CD14-positive monocyte (primary cell): ENCODE measurements at regions not wholly inside any gene's neighbourhood (a gene's known extent, or its start where the extent isn't known, plus 50 kb on each side); places are given as distances from the start of the nearest gene placed in this dataset.

ENCODE experiments used
- DNase-seq, 3 donors: peaks; one replicate each; pipeline ENCODE4 v3.0.0-alpha.2; 2011 to 2022
- H2AFZ ChIP-seq: 2 replicates; pipeline ENCODE4 v1.6.0; 2012; ENCODE audit warnings: mild to moderate bottlenecking, low read depth, low read length, inconsistent platforms; ENCODE audit not compliant: insufficient read depth, poor library complexity, severe bottlenecking
- H3K27ac ChIP-seq, 2 donors: 1 replicate in 1 of 2; 2 replicates in 1 of 2; pipeline ENCODE4 v1.5.1; 2012 to 2013; ENCODE audit warnings: low read length in 2 of 2, control low read depth in 1 of 2, inconsistent platforms in 1 of 2, low read depth in 1 of 2, mild to moderate bottlenecking in 1 of 2
- H3K27me3 ChIP-seq, 2 donors: one replicate each; pipeline versions ENCODE4 v1.6.0 to v1.6.1; 2011 to 2013; ENCODE audit warnings: low read length in 2 of 2; ENCODE audit not compliant: control insufficient read depth in 2 of 2, insufficient read depth in 2 of 2
- H3K36me3 ChIP-seq, 2 donors: replicated peaks in 1 of 2; 1 replicate in 1 of 2; 2 replicates in 1 of 2; pipeline versions ENCODE4 v1.5.1 to v1.6.1; 2012 to 2013; ENCODE audit warnings: low read length in 2 of 2, control low read depth in 1 of 2, inconsistent platforms in 1 of 2, mild to moderate bottlenecking in 1 of 2; ENCODE audit not compliant: insufficient read depth in 2 of 2, control insufficient read depth in 1 of 2
- H3K4me1 ChIP-seq, 2 donors: 1 replicate in 1 of 2; 2 replicates in 1 of 2; pipeline versions ENCODE4 v1.5.1 to v1.6.1; 2012 to 2013; ENCODE audit warnings: low read length in 2 of 2, control low read depth in 1 of 2, inconsistent platforms in 1 of 2, mild to moderate bottlenecking in 1 of 2, moderate library complexity in 1 of 2; ENCODE audit not compliant: insufficient read depth in 2 of 2, control insufficient read depth in 1 of 2
- H3K4me2 ChIP-seq: replicated peaks from 2 replicates; pipeline ENCODE3; 2012; ENCODE audit warnings: low read length, moderate library complexity, mild to moderate bottlenecking; ENCODE audit not compliant: poor library complexity, severe bottlenecking; ENCODE audit errors: extremely low read depth
- H3K4me3 ChIP-seq, 3 experiments: fragments of 200-600 bp in 1 of 3; sonication (generic) in 1 of 3; replicated peaks in 1 of 3; 1 replicate in 2 of 3; 2 replicates in 1 of 3; pipeline ENCODE4 v1.5.1; 2011 to 2013; ENCODE audit warnings: low read length in 3 of 3, mild to moderate bottlenecking in 3 of 3, control low read depth in 2 of 3, low read depth in 2 of 3, inconsistent platforms in 1 of 3, moderate library complexity in 1 of 3
- H3K79me2 ChIP-seq: 2 replicates; pipeline ENCODE4 v1.6.0; 2012; ENCODE audit warnings: mild to moderate bottlenecking, control low read depth, inconsistent platforms, low read length, moderate library complexity; ENCODE audit not compliant: insufficient read depth
- H3K9ac ChIP-seq: 2 replicates; pipeline ENCODE4 v1.6.0; 2017; ENCODE audit warnings: low read length, mild to moderate bottlenecking; ENCODE audit not compliant: insufficient read depth, poor library complexity, severe bottlenecking
- H3K9me3 ChIP-seq, 2 donors: replicated peaks in 1 of 2; 1 replicate in 1 of 2; 2 replicates in 1 of 2; pipeline versions ENCODE4 v1.5.1 to v1.6.1; 2012 to 2013; ENCODE audit warnings: low read length in 2 of 2, control low read depth in 1 of 2; ENCODE audit not compliant: control insufficient read depth in 1 of 2, insufficient read depth in 1 of 2
- H4K20me1 ChIP-seq: 2 replicates; pipeline ENCODE4 v1.6.0; 2012; ENCODE audit warnings: mild to moderate bottlenecking, low read length, control low read depth, moderate library complexity; ENCODE audit not compliant: insufficient read depth
- H3K27ac Mint-ChIP-seq, 7 donors: one replicate each; pipeline ENCODE4 v1.8.0; 2020; ENCODE audit warnings: mild to moderate bottlenecking in 7 of 7, mixed read lengths in 7 of 7, moderate library complexity in 6 of 7, inconsistent platforms in 2 of 7
- H3K27me3 Mint-ChIP-seq, 3 donors: one replicate each; pipeline ENCODE4 v1.8.0; 2021 to 2022; ENCODE audit warnings: low read depth in 3 of 3, mild to moderate bottlenecking in 3 of 3, mixed read lengths in 3 of 3, moderate library complexity in 3 of 3, inconsistent platforms in 1 of 3
- H3K36me3 Mint-ChIP-seq, 2 donors: one replicate each; pipeline ENCODE4 v1.8.0; 2020; ENCODE audit warnings: mixed read lengths in 2 of 2, inconsistent platforms in 1 of 2, mild to moderate bottlenecking in 1 of 2
- H3K4me1 Mint-ChIP-seq: one replicate; pipeline ENCODE4 v1.8.0; 2020; ENCODE audit warnings: mild to moderate bottlenecking, mixed read lengths
- H3K4me3 Mint-ChIP-seq, 2 donors: one replicate each; pipeline ENCODE4 v1.8.0; 2020; ENCODE audit warnings: mild to moderate bottlenecking in 2 of 2, mixed read lengths in 2 of 2, moderate library complexity in 1 of 2
- H3K9me3 Mint-ChIP-seq, 7 donors: one replicate each; pipeline ENCODE4 v1.8.0; 2020 to 2022; ENCODE audit warnings: mixed read lengths in 7 of 7, mild to moderate bottlenecking in 6 of 7, moderate library complexity in 6 of 7, inconsistent platforms in 2 of 7
- CTCF ChIP-seq: fragments of 200-600 bp; IDR thresholded peaks from one replicate; pipeline ENCODE4 v1.8.0; 2022; ENCODE audit warnings: antibody characterized with exemption, mild to moderate bottlenecking
- WGBS: methylation state at CpG from one replicate; pipeline ENCODE4 v1.1.5; 2013; ENCODE audit warnings: missing lambda C conversion rate; ENCODE audit not compliant: insufficient coverage; 5-methylcytosine and 5-hydroxymethylcytosine counted together
- intact Hi-C, 2 donors: fragments of 100-400 bp; cut with micrococcal nuclease; formaldehyde crosslinking; loops; one replicate each; pipeline versions ENCODE4 v1.15.0 to v1.15.1; 2023

GRCh38 chr6:67068781-67069180 lies 1361.8 kb upstream of the EYS start:
- no peaks in the 10 kb centered on the region for H3K36me3 Mint-ChIP-seq
- Histone ChIP-seq H3K4me1 (no peaks in the 10 kb centered on the region), H3K4me2 (no peak overlapping the region), H2AFZ (no peak overlapping the region), H3K9me3 (peaks cover 0 to 11% of the 10 kb centered on the region in 2 donors), H3K27me3 (no peaks in the 10 kb centered on the region), H3K79me2 (no peaks in the 10 kb centered on the region), H3K4me3 (no peak overlapping the region), H3K27ac (no peak overlapping the region), H3K36me3 (no peaks in the 10 kb centered on the region), H4K20me1 (no peaks in the 10 kb centered on the region), H3K9ac (no peak overlapping the region)
- peaks cover 0 to 8% (median 2%) of the 10 kb centered on the region in 7 donors for H3K9me3 Mint-ChIP-seq
- no peak overlapping the region for H3K4me3 Mint-ChIP-seq
- no peak for DNase-seq
- H3K27ac Mint-ChIP-seq, result no peak overlapping the region
- no peak for TF ChIP-seq CTCF
- no peaks in the 10 kb centered on the region for H3K4me1 Mint-ChIP-seq
- intact Hi-C loops, result no loop called here
- H3K27me3 Mint-ChIP-seq, result no peaks in the 10 kb centered on the region
- no CpG with 5 or more reads among the region's 2 CpGs for WGBS

GRCh38 chr6:67064323-67064722 lies 1357.3 kb upstream of the EYS start:
- no peak for TF ChIP-seq CTCF
- Histone ChIP-seq H3K4me3 (no peak overlapping the region), H3K27ac (no peak overlapping the region), H3K36me3 (no peaks in the 10 kb centered on the region), H2AFZ (no peak overlapping the region), H3K79me2 (no peaks in the 10 kb centered on the region), H3K9ac (no peak overlapping the region), H3K4me1 (no peaks in the 10 kb centered on the region), H4K20me1 (no peaks in the 10 kb centered on the region), H3K27me3 (no peaks in the 10 kb centered on the region), H3K9me3 (peaks cover 5 to 16% of the 10 kb centered on the region in 2 donors), H3K4me2 (no peak overlapping the region)
- WGBS, result no CpG with 5 or more reads among the region's 1 CpG
- peaks cover 0 to 22% (median 7%) of the 10 kb centered on the region in 7 donors for H3K9me3 Mint-ChIP-seq
- no peaks in the 10 kb centered on the region for H3K36me3 Mint-ChIP-seq
- intact Hi-C loops, result no loop called here
- no peak overlapping the region for H3K4me3 Mint-ChIP-seq
- no peaks in the 10 kb centered on the region for H3K4me1 Mint-ChIP-seq
- H3K27me3 Mint-ChIP-seq, result no peaks in the 10 kb centered on the region
- no peak for DNase-seq
- H3K27ac Mint-ChIP-seq, result no peak overlapping the region
